COLO668 (cell line): ENCODE measurements at regions not wholly inside any gene's neighbourhood (a gene's known extent, or its start where the extent isn't known, plus 50 kb on each side); places are given as distances from the start of the nearest gene placed in this dataset.

ENCODE experiments used
- DNase-seq: peaks from one replicate; lab custom pipeline; 2025; ENCODE audit not compliant: unreplicated experiment; lab: John Stamatoyannopoulos, UW

DNA sequence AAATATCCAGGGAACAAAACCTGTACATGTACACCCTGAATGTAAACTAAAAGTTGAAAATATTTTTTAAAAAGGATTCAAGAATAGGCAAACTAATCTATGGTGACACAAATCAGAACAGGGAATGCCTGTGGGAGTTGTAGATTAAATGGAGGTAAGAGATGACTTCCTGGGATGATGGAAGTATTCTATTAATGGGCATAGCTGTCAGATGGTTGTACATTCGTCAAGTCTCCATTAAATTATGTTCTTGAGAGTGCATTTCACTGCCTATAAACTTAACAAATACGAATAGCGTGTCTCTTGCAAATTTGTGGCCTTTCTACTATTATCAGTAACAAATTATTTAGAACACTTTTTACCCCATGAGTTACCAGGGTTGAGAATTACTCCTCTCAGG is 207.0 kb downstream of the HNMT start:
- no peak for DNase-seq

GRCh38 chr2:138175066-138175465 is 210.8 kb downstream of the HNMT start:
- DNase-seq: no peak

GRCh38 chr2:138176862-138177439 is 212.7 kb downstream of the HNMT start:
- DNase-seq: no peak

DNA sequence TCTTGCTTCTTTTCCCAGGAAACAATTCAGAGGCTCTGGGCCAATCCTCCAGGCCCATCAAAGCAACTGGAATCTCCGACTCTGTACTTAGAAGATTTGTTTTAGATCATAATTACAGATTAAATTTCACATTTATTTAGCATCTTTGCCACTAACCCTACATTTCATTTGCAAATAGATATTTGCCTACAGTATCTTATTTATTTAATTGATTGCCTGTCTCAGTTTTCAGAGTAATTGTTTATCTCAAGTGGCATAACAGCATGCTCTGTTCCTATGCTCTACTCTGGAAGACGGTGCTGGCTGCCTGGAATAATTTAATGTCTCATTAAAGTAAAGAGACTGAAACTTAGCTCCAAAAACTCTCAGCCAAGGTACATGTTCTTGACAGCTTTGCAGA is 213.4 kb downstream of the HNMT start:
- DNase-seq: no peak

- DNase-seq: no peak
Measured at GRCh38 chr2:138180692-138181386, 216.6 kb downstream of the HNMT start.

GRCh38 chr2:138182250-138182936 is 218.1 kb downstream of the HNMT start:
- DNase-seq: no peak

DNA sequence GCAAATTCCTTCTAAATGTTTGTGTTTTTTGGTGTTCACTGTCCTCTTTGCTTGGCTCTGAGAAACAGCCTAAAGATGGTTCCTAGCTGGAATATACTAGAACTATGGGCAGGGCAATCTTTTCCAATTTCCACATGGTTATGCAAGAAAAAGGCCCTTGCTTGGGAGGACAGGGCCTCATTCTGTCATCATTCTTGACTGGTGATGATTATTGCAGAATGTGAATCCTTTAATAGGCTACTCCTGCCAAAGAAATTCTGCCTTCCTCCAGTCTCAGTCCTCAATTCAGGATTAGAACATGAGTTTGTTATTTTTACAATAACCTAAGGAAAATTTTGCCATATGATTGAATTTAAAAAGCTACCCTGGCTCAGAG is 218.7 kb downstream of the HNMT start:
- no peak for DNase-seq

DNA sequence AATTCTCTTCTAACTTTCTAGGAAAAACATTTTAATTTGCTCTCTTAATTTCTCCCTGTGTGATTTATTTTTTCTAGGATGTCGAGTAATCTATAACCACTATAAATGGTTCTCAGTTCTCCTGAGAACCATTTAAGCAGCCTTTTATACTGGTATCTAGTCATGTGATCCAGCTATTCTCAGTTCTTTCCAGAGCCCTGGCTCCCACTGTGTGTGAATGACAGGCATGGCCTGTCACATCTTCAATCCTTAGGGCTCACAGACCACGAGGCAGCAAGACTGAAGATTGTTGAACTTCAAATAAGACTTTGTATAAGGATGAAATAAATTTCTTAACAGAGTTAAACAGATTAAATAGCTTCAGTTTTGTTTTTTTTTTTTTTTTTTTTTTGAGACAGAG is 219.4 kb downstream of the HNMT start:
- no peak for DNase-seq

DNA sequence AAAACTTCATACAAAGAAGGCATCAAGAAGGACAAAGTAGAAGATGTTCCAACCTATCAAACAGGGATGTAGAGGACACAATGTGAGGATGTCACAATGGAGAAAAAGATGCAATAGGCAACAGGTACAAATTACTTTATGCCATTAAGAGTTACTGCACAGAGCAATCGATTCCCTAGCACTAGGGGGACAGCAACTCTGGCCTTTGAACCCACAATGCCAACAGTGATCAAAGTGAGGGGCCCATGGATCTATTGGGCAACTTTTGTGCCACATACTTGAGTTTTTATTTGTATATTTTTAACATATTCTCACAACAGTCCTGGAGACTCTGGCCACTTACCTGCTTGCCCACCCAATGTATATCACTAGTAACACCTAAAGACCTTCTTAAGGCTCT is 220.2 kb downstream of the HNMT start:
- no peak for DNase-seq

- no peak for DNase-seq
Measured at GRCh38 chr2:138185827-138186226, 221.6 kb downstream of the HNMT start.

DNA sequence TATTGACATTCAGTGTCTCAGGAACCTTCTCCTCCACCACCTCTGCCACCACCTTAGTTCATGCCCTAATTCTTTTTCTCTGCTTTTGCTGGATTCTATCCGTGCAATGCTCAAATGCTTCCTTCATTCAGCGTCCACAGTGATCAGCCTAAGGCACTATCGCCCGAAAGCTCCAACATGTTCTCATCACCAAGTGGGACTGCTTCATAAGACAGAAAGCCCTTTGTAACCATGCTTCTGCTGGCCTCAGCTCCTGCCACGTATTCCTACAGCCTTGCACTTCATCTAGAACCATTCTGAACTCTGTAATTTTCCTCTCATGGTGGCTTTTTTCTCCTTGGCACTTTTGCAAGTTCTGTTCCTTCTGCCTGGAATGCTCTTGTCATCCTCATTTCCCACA is 222.9 kb downstream of the HNMT start:
- DNase-seq: no peak

DNA sequence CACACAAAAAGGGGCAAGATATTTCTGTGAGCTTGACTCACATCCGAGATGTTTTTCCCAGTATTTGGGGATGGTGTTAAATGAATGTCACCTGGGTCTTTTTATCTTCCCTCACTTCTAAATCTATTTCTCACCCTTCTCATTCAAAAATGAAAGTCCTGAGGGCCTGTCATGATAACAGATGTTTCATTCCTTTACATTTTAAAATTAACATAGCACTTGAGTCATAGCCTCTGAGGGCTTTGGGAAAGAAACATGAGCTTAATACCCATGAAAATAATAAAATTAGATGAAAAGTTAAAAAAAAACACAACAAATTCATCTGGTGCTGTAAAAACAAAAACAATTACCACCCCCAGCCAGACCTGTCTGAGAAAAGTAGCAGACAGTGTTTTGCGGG is 226.7 kb downstream of the HNMT start:
- no peak for DNase-seq

DNA sequence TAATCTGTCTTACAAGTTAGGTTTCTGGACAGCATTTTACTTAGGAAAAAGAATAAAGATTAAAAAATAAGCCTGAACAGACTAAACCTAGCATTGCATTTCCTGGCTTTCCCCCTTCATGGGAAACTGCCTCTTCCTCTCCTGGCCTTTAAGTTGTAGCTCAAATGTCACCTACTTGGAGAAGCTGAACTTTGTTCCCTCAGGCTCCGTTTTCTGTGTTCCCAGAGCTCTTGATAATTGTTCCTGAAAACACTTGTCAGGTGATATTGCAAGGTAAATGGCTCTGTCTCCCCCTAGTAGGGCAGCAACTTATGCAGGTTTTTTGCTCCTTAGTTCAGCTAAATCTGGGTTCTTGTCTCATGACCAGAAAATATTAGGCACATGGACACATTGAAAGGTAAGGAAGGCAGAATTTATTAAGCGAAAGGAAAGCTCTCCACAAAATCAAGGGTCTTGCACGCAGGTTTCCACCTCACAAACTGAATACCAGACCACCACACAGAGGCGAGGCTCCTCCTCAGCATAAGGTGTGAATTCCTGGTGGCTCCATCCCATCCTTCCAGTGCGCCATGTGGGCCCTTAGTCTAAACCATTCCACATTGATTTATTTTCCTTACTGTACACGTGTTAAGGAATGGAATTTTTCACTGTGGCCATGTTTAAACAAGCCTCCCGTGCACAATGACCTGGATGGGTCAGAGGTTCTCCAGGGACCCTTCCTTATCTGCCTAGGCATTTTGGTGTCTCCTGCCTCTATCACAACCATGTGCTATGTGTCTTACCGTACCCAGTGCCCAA is 229.3 kb downstream of the HNMT start:
- DNase-seq: no peak

GRCh38 chr2:138201286-138201685 is 237.0 kb downstream of the HNMT start:
- DNase-seq: no peak

GRCh38 chr2:138202762-138203161 is 238.5 kb downstream of the HNMT start:
- DNase-seq: no peak

- no peak for DNase-seq
Measured at GRCh38 chr2:138205281-138205680, 241.0 kb downstream of the HNMT start.

GRCh38 chr2:138207074-138207930 is 243.0 kb downstream of the HNMT start:
- DNase-seq: no peak

DNA sequence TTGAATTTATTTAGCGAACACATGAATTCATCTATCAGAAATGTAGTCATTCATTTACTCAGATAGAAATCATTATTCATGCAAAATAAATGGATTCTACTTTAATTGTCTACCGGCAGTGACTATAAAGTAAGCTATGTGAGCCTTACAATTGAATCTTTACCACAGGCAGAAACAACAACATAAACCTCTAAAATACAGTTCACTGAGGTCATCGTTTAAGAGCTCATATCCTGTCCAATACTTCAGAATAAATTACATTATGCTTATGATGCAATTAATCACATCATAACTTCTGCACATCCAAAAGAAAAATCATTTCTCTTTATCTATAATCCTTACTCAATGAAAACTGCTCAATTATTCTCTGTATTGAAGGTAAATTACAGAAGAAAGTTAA is 244.7 kb downstream of the HNMT start:
- no peak for DNase-seq

DNA sequence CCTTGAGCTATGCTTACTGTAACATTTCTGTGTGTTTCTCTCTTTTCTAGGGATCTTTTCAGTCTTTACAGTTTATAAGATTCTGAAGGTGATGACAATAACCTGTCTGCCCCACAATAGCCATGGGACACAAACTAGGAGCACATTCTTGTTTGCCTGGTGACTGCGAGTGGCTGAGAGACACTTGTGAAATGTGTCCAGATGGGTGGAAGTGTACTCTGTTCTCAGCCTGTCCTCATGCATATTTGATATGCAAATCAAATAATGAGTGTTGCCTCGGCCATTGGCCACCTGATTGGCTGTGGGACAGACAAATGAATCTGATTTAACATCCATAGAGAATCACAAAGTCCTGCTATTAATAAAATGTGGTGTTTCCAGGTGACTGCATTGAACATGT is 246.2 kb downstream of the HNMT start:
- DNase-seq: no peak

DNA sequence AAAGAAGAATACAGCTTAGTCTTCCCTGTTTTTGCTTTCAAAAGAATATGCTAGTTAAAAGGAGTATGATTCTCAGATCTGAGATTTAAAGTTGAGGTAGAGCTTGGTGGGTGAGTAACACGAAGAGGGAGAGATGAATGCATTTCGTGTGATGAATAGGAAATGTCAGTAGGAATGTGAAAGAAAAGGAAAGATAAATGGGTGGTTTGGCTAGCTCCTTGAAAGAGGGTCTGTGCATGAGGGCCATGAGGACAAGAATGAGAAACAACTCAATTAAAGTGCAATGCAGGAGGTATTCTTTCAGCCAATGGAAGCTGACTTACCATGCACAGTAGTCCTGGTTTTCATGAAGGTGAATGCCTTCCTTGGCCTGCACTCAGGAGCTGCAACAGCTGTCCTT is 248.2 kb downstream of the HNMT start:
- DNase-seq: no peak

- DNase-seq: no peak
Measured at GRCh38 chr2:138213084-138213483, 248.8 kb downstream of the HNMT start.
